Astrocyte (in vitro differentiated cells and primary cell): ENCODE measurements at regions not wholly inside any gene's neighbourhood (a gene's known extent, or its start where the extent isn't known, plus 50 kb on each side); places are given as distances from the start of the nearest gene placed in this dataset.

Experiments used
- EZH2 ChIP-seq: IDR thresholded peaks from 2 replicates; pipeline ENCODE4 v1.6.1; 2012; ENCODE audit warnings: mild to moderate bottlenecking, low read length, inconsistent platforms; ENCODE audit not compliant: insufficient read depth
- TF ChIP-seq, protein P1 (sequence below): IDR thresholded peaks from 2 replicates; pipeline ENCODE4 v1.5.1; 2011; ENCODE audit warnings: low read depth, mild to moderate bottlenecking, inconsistent platforms, low read length, moderate library complexity; ENCODE audit not compliant: insufficient read depth

- TF ChIP-seq, protein P1, sequence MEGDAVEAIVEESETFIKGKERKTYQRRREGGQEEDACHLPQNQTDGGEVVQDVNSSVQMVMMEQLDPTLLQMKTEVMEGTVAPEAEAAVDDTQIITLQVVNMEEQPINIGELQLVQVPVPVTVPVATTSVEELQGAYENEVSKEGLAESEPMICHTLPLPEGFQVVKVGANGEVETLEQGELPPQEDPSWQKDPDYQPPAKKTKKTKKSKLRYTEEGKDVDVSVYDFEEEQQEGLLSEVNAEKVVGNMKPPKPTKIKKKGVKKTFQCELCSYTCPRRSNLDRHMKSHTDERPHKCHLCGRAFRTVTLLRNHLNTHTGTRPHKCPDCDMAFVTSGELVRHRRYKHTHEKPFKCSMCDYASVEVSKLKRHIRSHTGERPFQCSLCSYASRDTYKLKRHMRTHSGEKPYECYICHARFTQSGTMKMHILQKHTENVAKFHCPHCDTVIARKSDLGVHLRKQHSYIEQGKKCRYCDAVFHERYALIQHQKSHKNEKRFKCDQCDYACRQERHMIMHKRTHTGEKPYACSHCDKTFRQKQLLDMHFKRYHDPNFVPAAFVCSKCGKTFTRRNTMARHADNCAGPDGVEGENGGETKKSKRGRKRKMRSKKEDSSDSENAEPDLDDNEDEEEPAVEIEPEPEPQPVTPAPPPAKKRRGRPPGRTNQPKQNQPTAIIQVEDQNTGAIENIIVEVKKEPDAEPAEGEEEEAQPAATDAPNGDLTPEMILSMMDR = no peak
- no peak for TF ChIP-seq EZH2
Measured at GRCh38 chr1:8115031-8115768, 89.1 kb upstream of the ERRFI1 start.
